HG03045 (cell line): ENCODE measurements at regions not wholly inside any gene's neighbourhood (a gene's known extent, or its start where the extent isn't known, plus 50 kb on each side); places are given as distances from the start of the nearest gene placed in this dataset.
"Not testable (repeated sequence)": the region's sequence is repeated elsewhere in the genome, so short reads cannot be mapped to it uniquely, and the experiment has no call there.

ENCODE experiments used
- ATAC-seq: cut with Tn5 transposase; IDR thresholded peaks from one replicate; pipeline ENCODE4 v1.9.1; 2021; ENCODE audit warnings: mild to moderate bottlenecking, moderate library complexity; ENCODE audit not compliant: unreplicated experiment

GRCh38 chr5:42074353-42074752, 149.3 kb downstream of the FBXO4 start:
- ATAC-seq: no peak

GRCh38 chr5:42089705-42090104, 164.6 kb downstream of the FBXO4 start:
- ATAC-seq: no peak

GRCh38 chr5:42090162-42090561, 165.1 kb downstream of the FBXO4 start:
- ATAC-seq: no peak

- not testable (repeated sequence) for ATAC-seq
These were observed 174.8 kb downstream of the FBXO4 start for GRCh38 chr5:42099846-42100245.

- no peak for ATAC-seq
These were observed 183.4 kb downstream of the FBXO4 start for GRCh38 chr5:42108468-42108867.

- no peak for ATAC-seq
These were observed 184.0 kb downstream of the FBXO4 start for GRCh38 chr5:42109006-42109572.

GRCh38 chr5:42115721-42116120, 190.6 kb downstream of the FBXO4 start:
- ATAC-seq: not testable (repeated sequence)

- ATAC-seq: no peak
These were observed 195.0 kb downstream of the FBXO4 start for GRCh38 chr5:42120070-42120469.

GRCh38 chr5:42121401-42121800, 196.3 kb downstream of the FBXO4 start:
- ATAC-seq: no peak

GRCh38 chr5:42131081-42131480, 206.0 kb downstream of the FBXO4 start:
- no peak for ATAC-seq

DNA sequence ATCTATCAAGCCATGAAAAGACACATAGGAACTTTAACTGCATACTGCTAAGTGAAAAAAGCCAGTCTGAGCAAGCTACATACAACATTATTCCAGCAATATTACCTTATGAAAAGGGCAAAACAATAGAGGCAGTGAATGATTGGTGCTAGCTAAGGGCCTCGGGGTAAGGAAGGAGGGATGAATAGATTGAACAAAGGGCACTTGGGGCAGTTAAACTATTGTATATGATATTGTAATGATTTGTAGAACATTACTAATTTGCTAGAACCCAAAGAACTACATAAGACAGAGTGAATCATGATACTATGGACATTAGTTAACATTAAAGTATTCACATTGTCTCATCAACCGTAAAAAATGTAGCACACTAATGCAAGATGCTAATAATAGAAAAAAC, 218.3 kb downstream of the FBXO4 start:
- ATAC-seq: no peak

GRCh38 chr5:42148813-42149212, 223.7 kb downstream of the FBXO4 start:
- ATAC-seq: no peak

DNA sequence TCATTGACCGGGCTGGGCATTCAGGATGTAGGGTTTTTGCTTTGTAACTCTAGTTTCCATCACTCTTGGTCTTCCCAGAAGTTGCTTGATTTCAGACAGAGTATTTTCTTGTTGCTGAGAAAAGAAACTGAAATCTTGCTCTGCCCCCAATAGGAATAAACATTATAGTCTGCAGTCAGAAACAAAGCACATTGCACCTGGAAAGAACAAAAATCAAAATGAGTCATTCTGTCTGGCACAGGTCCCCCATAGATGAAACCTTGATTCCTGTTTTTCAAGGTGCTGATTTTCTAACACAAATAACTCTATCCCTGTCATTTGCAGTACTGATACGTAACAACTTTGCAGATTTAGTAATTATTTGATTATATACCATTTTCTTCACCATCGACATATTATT, 232.1 kb downstream of the FBXO4 start:
- ATAC-seq: no peak

DNA sequence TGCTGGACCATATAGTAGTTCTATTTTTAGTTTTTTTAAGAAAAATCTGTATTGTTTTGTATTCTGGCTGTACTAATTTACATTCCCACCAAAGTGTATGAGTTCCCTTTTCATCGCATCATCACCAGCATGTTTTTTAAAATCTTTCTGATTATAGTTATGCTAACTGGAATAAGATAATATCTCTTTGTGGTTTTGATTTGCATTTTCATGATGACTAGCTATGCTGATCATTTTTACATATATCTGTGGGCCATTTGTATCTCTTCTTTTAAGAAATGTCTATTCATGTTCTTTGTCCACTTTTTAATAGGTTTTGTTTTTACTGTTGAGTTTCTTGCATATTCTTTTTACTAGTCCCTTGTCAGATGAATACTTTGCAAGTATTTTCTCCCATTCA, 238.0 kb downstream of the FBXO4 start:
- ATAC-seq: no peak

DNA sequence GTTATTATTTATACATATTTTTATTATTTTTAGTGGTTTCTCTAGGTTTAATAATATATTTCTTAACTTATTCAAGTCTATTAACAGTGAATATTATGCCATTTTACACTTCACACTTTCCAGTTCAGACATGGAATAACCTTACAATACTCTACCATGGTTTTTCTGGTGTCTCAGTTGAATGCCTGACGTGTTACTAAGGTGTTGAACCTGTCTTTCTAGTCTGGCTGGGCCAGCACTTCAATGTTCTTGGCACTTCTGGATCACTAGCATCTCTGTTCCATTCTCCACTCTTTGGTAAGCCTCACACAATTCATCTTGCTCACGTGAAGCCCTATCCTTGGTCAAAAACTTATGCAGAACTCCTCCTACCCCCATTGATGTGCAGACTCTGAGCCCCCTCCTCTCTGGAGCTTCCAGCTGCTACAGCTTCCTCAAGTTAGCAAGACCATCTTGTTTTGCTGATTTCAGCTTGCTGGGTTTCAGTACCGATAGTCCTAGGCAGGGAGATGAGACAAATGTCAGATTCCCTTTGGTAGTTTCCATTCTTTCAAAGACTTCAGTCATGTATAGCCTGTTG, 243.1 kb downstream of the FBXO4 start:
- ATAC-seq: no peak

- ATAC-seq: not testable (repeated sequence)
These were observed 247.1 kb upstream of the GHR start for GRCh38 chr5:42176118-42176517.

DNA sequence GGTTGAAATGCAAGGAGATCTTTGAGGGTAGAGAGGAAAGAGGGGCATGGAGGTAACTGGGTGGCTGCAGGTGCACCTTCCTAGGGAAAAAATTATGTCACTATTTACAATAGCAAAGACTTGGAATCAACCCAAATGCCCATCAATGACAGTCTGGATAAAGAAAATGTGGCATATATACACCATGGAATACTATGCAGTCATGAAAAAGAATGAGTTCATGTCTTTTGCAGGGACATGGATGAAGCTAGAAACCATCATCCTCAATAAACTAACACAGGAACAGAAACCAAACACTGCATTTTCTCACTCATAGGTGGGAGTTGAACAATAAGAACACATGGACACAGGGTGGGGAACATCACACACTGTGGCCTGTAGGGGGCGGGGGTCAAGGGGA, 243.4 kb upstream of the GHR start:
- ATAC-seq: not testable (repeated sequence)

- no peak for ATAC-seq
These were observed 206.3 kb upstream of the GHR start for GRCh38 chr5:42216904-42217303.

DNA sequence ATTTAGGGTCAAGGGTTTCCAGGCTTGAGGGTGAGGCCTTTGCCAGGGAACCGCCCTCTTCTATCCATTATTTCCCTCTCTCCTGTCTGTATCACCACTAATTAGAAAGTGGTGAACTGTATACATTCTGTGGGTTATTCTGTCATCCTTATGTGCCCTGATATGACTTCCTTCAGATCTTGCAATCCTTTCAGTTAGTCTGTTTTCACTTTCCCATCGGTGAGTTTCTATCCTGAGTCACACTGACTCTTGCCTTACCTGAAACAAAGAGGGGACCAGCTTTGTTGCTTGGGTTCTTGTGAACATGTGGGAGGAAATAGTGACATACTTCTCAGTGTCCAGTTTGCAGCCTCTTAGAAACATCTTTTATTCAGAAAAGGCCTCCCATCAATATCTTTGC, 205.4 kb upstream of the GHR start:
- no peak for ATAC-seq

DNA sequence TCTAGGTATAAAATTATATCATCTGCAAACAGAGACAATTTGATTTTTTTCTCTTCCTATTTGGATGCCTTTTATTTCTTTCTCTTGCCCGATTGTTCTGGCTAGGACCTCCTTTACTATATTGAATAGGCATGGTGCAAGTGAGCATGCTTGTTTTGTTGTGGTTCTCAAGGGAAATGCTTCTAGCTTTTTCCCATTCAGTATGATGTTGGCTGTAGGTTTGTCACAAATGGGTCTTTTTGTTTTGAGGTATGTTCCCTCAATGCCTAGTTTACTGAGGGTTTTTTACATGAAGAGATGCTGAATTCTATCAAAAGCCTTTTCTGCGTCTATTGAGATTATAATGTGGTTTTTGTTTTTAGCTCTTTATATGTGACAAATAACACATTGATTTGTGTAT, 198.2 kb upstream of the GHR start:
- no peak for ATAC-seq

- ATAC-seq: no peak
These were observed 195.0 kb upstream of the GHR start for GRCh38 chr5:42228279-42228678.

GRCh38 chr5:42230839-42231238, 192.4 kb upstream of the GHR start:
- ATAC-seq: no peak

GRCh38 chr5:42235241-42235640, 188.0 kb upstream of the GHR start:
- no peak for ATAC-seq
